ENCODE measurements at regions not wholly inside any gene's neighbourhood (a gene's known extent, or its start where the extent isn't known, plus 50 kb on each side); places are given as distances from the start of the nearest gene placed in this dataset.

GRCh38 chr5:63135291-63135690 is 556.7 kb downstream of the LRRC70 start:
- intact Hi-C loops (cut with DNase I; ENCODE audit: low total_unique reads) = no loop called here
- Histone ChIP-seq H3K27me3 (no peaks in the 10 kb centered on the region), H3K4me3 (no peak overlapping the region), H3K36me3 (no peaks in the 10 kb centered on the region), H3K4me1 (no peaks in the 10 kb centered on the region), H3K9me3 (no peaks in the 10 kb centered on the region), H3K27ac (no peak overlapping the region)
- WGBS, 2 donors (ENCODE audit: low coverage in 1 of 2) = 70 to 85% methylated on average over 4 of the region's 4 CpGs
- no peak for DNase-seq
- in situ Hi-C loops (cut with MboI; ENCODE audit: low pct_ligation_motif_present in 1 of 4, low pct_unique_long_range_greater_than_20kb in 1 of 4, low sequenced_read_pairs in 3 of 4) = no loop called here
- no peak for TF ChIP-seq POLR2A (IDR thresholded peaks at IDR 0.05)
- TF ChIP-seq POLR2AphosphoS5 (IDR thresholded peaks at IDR 0.05) = no peak
- TF ChIP-seq EP300 (IDR thresholded peaks at IDR 0.05; ENCODE audit: low read depth) = no peak

- H3K27ac ChIP-seq = no peak overlapping the region
- TF ChIP-seq CTCF (IDR thresholded peaks at IDR 0.05) (no peak), POLR2A (IDR thresholded peaks at IDR 0.05) (no peak), POLR2AphosphoS5 (IDR thresholded peaks at IDR 0.05) (no peak), EP300 (IDR thresholded peaks at IDR 0.05; ENCODE audit: low read depth) (no peak)
- no peak for DNase-seq
- in situ Hi-C loops (cut with MboI; ENCODE audit: low pct_ligation_motif_present in 1 of 4, low pct_unique_long_range_greater_than_20kb in 1 of 4, low sequenced_read_pairs in 3 of 4) (no loop called here), intact Hi-C loops (cut with DNase I; ENCODE audit: low total_unique reads) (no loop called here)
- no peaks in the 10 kb centered on the region for H3K36me3 ChIP-seq
- no peaks in the 10 kb centered on the region for H3K27me3 ChIP-seq
- no peaks in the 10 kb centered on the region for H3K4me1 ChIP-seq
- no peaks in the 10 kb centered on the region for H3K9me3 ChIP-seq
- no peak overlapping the region for H3K4me3 ChIP-seq
- 63 to 86% methylated on average over 2 to 3 of the region's 3 CpGs for WGBS, 2 donors (ENCODE audit: low coverage in 1 of 2)
Measured at GRCh38 chr5:63131626-63132285, 553.1 kb downstream of the LRRC70 start.

GRCh38 chr5:63128761-63129160 is 550.1 kb downstream of the LRRC70 start:
- intact Hi-C loops (cut with DNase I; ENCODE audit: low total_unique reads) (no loop called here), in situ Hi-C loops (cut with MboI; ENCODE audit: low pct_ligation_motif_present in 1 of 4, low pct_unique_long_range_greater_than_20kb in 1 of 4, low sequenced_read_pairs in 3 of 4) (no loop called here)
- 67 to 85% methylated on average over 1 of the region's 1 CpG for WGBS, 2 donors (ENCODE audit: low coverage in 1 of 2)

GRCh38 chr5:63128018-63128417 is 549.4 kb downstream of the LRRC70 start:
- intact Hi-C loops (cut with DNase I; ENCODE audit: low total_unique reads) (no loop called here), in situ Hi-C loops (cut with MboI; ENCODE audit: low pct_ligation_motif_present in 1 of 4, low pct_unique_long_range_greater_than_20kb in 1 of 4, low sequenced_read_pairs in 3 of 4) (no loop called here)
- H3K4me3 ChIP-seq = no peak overlapping the region
- H3K9me3 ChIP-seq = no peaks in the 10 kb centered on the region
- no peaks in the 10 kb centered on the region for H3K27me3 ChIP-seq
- TF ChIP-seq CTCF (IDR thresholded peaks at IDR 0.05) = no peak
- H3K4me1 ChIP-seq = no peaks in the 10 kb centered on the region
- DNase-seq = no peak
- H3K36me3 ChIP-seq = no peaks in the 10 kb centered on the region
- 44 to 56% methylated on average over 2 of the region's 2 CpGs for WGBS, 2 donors (ENCODE audit: low coverage in 1 of 2)
- no peak overlapping the region for H3K27ac ChIP-seq

More at GRCh38 chr5:63128761-63129160, 550.1 kb downstream of the LRRC70 start:
- H3K9me3 ChIP-seq = no peaks in the 10 kb centered on the region
- no peaks in the 10 kb centered on the region for H3K36me3 ChIP-seq
- no peak for TF ChIP-seq POLR2A (IDR thresholded peaks at IDR 0.05)
- TF ChIP-seq EP300 (IDR thresholded peaks at IDR 0.05; ENCODE audit: low read depth) = no peak
- no peak for TF ChIP-seq POLR2AphosphoS5 (IDR thresholded peaks at IDR 0.05)
- no peak for TF ChIP-seq CTCF (IDR thresholded peaks at IDR 0.05)
- no peaks in the 10 kb centered on the region for H3K27me3 ChIP-seq
- no peaks in the 10 kb centered on the region for H3K4me1 ChIP-seq
- no peak for DNase-seq
- no peak overlapping the region for H3K4me3 ChIP-seq
- no peak overlapping the region for H3K27ac ChIP-seq

- in situ Hi-C loops (cut with MboI; ENCODE audit: low pct_ligation_motif_present in 1 of 4, low pct_unique_long_range_greater_than_20kb in 1 of 4, low sequenced_read_pairs in 3 of 4) = no loop called here
- DNase-seq = no peak
- Histone ChIP-seq H3K27ac (no peak overlapping the region), H3K9me3 (no peaks in the 10 kb centered on the region), H3K36me3 (no peaks in the 10 kb centered on the region), H3K27me3 (no peaks in the 10 kb centered on the region), H3K4me3 (no peak overlapping the region), H3K4me1 (no peaks in the 10 kb centered on the region)
- intact Hi-C loops (cut with DNase I; ENCODE audit: low total_unique reads) = no loop called here
- 72% methylated on average over 2 of the region's 2 CpGs for WGBS, 2 donors (ENCODE audit: low coverage in 1 of 2)
- TF ChIP-seq POLR2AphosphoS5 (IDR thresholded peaks at IDR 0.05) = no peak
- TF ChIP-seq EP300 (IDR thresholded peaks at IDR 0.05; ENCODE audit: low read depth) = no peak
- no peak for TF ChIP-seq CTCF (IDR thresholded peaks at IDR 0.05)
- no peak for TF ChIP-seq POLR2A (IDR thresholded peaks at IDR 0.05)
Measured at GRCh38 chr5:63127054-63127453, 548.4 kb downstream of the LRRC70 start.

Measured in transverse colon (tissue), 4 donors.